Choroid plexus epithelial cell (primary cell): ENCODE measurements at regions not wholly inside any gene's neighbourhood (a gene's known extent, or its start where the extent isn't known, plus 50 kb on each side); places are given as distances from the start of the nearest gene placed in this dataset.

Source experiments
- DNase-seq: peaks from one replicate; pipeline ENCODE4 v3.0.0-alpha.2; 2010; ENCODE audit warnings: low read depth
- H3K4me3 ChIP-seq: 2 replicates; pipeline ENCODE4 v1.5.1; 2011; ENCODE audit warnings: low read depth, mild to moderate bottlenecking, control low read depth, low read length, moderate library complexity
- TF ChIP-seq, protein P1 (sequence below): conservative IDR thresholded peaks from 2 replicates; pipeline ENCODE4 v1.5.1; 2011; ENCODE audit warnings: low read depth, mild to moderate bottlenecking, control low read depth, inconsistent platforms, low read length, moderate library complexity

DNA sequence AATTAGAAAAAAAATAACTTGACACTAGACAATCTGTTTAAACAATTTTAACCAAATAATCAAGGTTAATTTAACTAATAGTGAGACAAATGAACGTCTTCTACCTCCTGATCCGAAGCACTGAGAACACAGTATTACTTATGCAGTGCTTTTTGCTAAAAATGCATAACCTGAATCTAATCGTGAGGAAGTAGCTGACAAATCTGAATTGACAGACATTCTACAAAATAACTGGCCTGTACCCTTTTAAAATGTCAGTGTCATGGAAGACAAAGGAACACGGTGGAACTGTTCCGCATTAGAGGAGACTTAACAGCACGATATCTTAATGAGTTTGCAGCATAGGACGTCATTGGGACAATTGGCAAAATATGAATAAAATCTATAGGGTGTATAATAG lies 631.2 kb upstream of the ZFP42 start:
- no peak overlapping the region for H3K4me3 ChIP-seq
- TF ChIP-seq, protein P1, sequence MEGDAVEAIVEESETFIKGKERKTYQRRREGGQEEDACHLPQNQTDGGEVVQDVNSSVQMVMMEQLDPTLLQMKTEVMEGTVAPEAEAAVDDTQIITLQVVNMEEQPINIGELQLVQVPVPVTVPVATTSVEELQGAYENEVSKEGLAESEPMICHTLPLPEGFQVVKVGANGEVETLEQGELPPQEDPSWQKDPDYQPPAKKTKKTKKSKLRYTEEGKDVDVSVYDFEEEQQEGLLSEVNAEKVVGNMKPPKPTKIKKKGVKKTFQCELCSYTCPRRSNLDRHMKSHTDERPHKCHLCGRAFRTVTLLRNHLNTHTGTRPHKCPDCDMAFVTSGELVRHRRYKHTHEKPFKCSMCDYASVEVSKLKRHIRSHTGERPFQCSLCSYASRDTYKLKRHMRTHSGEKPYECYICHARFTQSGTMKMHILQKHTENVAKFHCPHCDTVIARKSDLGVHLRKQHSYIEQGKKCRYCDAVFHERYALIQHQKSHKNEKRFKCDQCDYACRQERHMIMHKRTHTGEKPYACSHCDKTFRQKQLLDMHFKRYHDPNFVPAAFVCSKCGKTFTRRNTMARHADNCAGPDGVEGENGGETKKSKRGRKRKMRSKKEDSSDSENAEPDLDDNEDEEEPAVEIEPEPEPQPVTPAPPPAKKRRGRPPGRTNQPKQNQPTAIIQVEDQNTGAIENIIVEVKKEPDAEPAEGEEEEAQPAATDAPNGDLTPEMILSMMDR = no peak
- no peak for DNase-seq

DNA sequence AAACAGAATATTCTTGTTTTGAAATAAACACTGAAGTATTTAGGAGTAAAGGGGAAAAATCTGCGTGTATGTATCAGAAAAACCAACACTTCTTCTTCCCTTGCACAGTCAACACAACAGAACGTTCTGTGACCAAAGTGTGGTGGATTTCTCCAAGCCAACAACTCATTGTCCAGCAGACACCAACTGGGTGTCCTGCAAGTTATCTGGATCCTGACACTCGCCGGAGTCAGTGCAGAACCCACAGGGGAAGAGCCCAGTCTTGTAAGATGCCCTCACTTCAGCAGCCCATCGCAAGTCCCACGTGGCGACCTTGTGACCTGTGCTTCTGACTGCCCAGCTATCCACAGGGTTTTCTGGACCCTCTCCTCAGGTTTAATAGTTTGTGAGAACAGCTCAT lies 630.7 kb upstream of the ZFP42 start:
- H3K4me3 ChIP-seq = no peak overlapping the region
- no peak for DNase-seq
- TF ChIP-seq, protein P1 = no peak

DNA sequence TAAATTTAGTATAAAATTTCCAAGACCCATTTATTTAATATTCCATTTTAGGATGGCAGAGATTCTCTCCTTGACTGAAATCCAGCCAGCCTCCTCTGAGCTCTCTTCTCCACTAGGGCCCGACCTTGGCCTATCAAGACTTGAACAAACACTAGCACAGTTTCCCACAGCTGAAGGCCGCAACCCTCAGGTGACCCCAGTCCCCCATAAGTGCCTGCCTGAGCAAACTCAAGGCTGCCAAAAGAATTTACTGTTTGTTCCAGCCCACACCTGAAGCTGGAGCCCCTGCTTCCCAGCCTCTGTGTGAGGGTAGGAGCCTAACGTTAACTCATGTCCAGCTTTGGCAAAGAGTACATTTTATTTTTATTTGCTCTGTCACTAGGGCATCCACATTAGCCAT lies 629.0 kb upstream of the ZFP42 start:
- H3K4me3 ChIP-seq = no peak overlapping the region
- DNase-seq = no peak
- TF ChIP-seq, protein P1 = no peak

DNA sequence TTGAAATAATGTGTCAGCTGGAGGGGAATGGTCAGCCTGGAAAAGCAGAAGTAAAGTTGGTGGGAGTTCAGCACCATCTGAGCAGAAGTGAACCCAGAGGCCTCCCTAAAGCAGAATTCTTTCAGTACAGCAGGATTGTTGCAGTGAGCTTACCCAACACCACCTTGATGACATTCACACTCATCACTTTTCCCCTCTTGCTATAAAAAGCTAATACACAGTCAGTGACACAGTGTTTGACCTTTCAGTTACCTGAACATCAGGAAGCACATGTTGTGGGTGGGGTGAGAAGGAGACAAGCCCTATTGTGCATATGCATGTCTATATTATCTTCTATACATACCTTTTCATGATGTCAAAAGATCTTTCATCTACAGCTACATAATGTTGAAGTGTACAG lies 624.7 kb upstream of the ZFP42 start:
- DNase-seq = no peak
- no peak overlapping the region for H3K4me3 ChIP-seq
- TF ChIP-seq, protein P1 = no peak

DNA sequence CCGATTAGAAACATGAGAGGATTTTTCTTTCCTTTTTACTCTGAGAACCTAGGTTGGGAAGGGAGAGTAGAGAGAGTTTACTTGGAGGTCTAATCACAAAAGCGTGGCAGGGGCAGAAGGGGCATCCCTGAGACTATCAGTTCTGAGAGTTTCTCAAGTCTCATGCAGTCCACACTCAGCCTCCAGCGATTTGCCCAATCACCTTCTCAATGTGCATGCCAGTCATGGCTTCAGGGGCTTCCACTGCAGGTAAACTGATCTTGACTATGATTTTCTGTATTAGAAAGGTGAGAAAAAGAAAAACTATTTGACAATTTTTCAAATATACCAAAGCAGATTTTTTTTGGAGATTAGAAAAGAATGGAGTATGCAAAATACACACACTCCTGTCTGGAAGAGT lies 617.1 kb upstream of the ZFP42 start:
- TF ChIP-seq, protein P1 = no peak
- no peak for DNase-seq
- H3K4me3 ChIP-seq = no peak overlapping the region

DNA sequence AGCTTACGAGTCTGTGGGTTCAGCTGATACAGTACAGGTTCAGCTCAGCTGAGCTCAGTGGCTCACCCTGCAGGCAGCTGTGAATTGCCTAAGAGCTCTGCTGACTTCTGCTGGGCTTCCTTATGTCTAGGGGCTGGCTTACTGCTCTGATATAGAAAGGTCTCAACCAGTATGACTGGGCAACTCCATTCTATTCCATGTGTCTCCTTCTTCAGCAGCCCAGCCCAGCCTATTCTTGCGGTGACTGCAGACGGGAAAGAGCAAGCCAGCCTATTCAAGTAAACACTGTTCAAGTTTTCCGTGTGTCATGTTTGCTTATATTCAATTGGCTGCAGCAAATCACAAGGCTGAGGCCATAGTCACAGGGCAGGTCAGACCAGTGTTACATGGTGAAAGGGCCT lies 615.4 kb upstream of the ZFP42 start:
- DNase-seq = peak; percentile 18
- H3K4me3 ChIP-seq = no peak overlapping the region
- TF ChIP-seq, protein P1 = peak; percentile 40

DNA sequence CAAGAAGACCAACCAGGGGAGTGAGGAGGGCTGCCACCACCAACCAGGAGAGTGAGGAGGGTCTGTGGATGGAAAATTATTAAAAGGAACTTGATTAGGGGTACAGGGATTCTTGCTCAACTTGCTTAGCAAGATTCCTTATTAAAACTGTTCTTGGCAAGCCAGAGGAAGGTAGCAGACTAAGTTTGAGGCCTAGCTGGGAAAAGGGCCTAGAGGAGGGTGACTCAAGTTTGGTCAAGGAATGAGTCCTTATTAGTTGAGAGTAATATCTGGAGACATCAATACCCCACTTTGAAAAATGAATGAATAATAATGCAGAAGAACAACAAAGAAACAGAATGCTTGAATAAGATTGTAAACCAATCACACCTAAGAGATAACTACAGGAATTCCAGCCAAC lies 612.4 kb upstream of the ZFP42 start:
- no peak for DNase-seq
- TF ChIP-seq, protein P1 = no peak

More for the DNA sequence above, 612.4 kb upstream of the ZFP42 start:
- no peak overlapping the region for H3K4me3 ChIP-seq
